ENCODE measurements at regions not wholly inside any gene's neighbourhood (a gene's known extent, or its start where the extent isn't known, plus 50 kb on each side); places are given as distances from the start of the nearest gene placed in this dataset.

GRCh38 chr7:15750727-15751126 is 64.2 kb upstream of the MEOX2 start:
- DNase-seq = no peak
- H3K9me3 ChIP-seq (ENCODE audit: severe bottlenecking) = no peaks in the 10 kb centered on the region
- H3K27me3 ChIP-seq (ENCODE audit: insufficient read depth, low read depth, severe bottlenecking) = no peaks in the 10 kb centered on the region
- H3K27ac ChIP-seq = no peak overlapping the region
- no peak for TF ChIP-seq CTCF (IDR thresholded peaks at IDR 0.05; ENCODE audit: low read depth, low read length)
- no peaks in the 10 kb centered on the region for H3K36me3 ChIP-seq
- H3K4me3 ChIP-seq (ENCODE audit: low read depth, low read length) = no peak overlapping the region

GRCh38 chr7:15749631-15750030 is 63.1 kb upstream of the MEOX2 start:
- H3K9me3 ChIP-seq (ENCODE audit: severe bottlenecking) = no peaks in the 10 kb centered on the region
- TF ChIP-seq CTCF (IDR thresholded peaks at IDR 0.05; ENCODE audit: low read depth, low read length) = no peak
- no peak overlapping the region for H3K4me3 ChIP-seq (ENCODE audit: low read depth, low read length)
- no peak for DNase-seq
- no peak overlapping the region for H3K27ac ChIP-seq
- H3K36me3 ChIP-seq = no peaks in the 10 kb centered on the region
- H3K27me3 ChIP-seq (ENCODE audit: insufficient read depth, low read depth, severe bottlenecking) = no peaks in the 10 kb centered on the region

- no peak overlapping the region for H3K4me3 ChIP-seq (ENCODE audit: low read depth, low read length)
- DNase-seq = no peak
- no peaks in the 10 kb centered on the region for H3K27me3 ChIP-seq (ENCODE audit: insufficient read depth, low read depth, severe bottlenecking)
- H3K36me3 ChIP-seq = no peaks in the 10 kb centered on the region
- no peak overlapping the region for H3K27ac ChIP-seq
- no peaks in the 10 kb centered on the region for H3K9me3 ChIP-seq (ENCODE audit: severe bottlenecking)
- no peak for TF ChIP-seq CTCF (IDR thresholded peaks at IDR 0.05; ENCODE audit: low read depth, low read length)
Observed at GRCh38 chr7:15747712-15748111, 61.2 kb upstream of the MEOX2 start.

GRCh38 chr7:15747301-15747700 is 60.8 kb upstream of the MEOX2 start:
- Histone ChIP-seq H3K9me3 (ENCODE audit: severe bottlenecking) (no peaks in the 10 kb centered on the region), H3K36me3 (no peaks in the 10 kb centered on the region), H3K27ac (no peak overlapping the region), H3K27me3 (ENCODE audit: insufficient read depth, low read depth, severe bottlenecking) (no peaks in the 10 kb centered on the region), H3K4me3 (ENCODE audit: low read depth, low read length) (no peak overlapping the region)
- DNase-seq = no peak
- TF ChIP-seq CTCF (IDR thresholded peaks at IDR 0.05; ENCODE audit: low read depth, low read length) = no peak

- no peak for TF ChIP-seq CTCF (IDR thresholded peaks at IDR 0.05; ENCODE audit: low read depth, low read length)
- Histone ChIP-seq H3K9me3 (ENCODE audit: severe bottlenecking) (no peaks in the 10 kb centered on the region), H3K36me3 (no peaks in the 10 kb centered on the region)
Observed at GRCh38 chr7:15743926-15744480, 57.5 kb upstream of the MEOX2 start.

GRCh38 chr7:15737601-15738000 is 51.1 kb upstream of the MEOX2 start:
- no peak for TF ChIP-seq CTCF (IDR thresholded peaks at IDR 0.05; ENCODE audit: low read depth, low read length)
- Histone ChIP-seq H3K9me3 (ENCODE audit: severe bottlenecking) (no peaks in the 10 kb centered on the region), H3K27ac (no peak overlapping the region), H3K27me3 (ENCODE audit: insufficient read depth, low read depth, severe bottlenecking) (no peaks in the 10 kb centered on the region), H3K36me3 (no peaks in the 10 kb centered on the region), H3K4me3 (ENCODE audit: low read depth, low read length) (no peak overlapping the region)
- no peak for DNase-seq

More at GRCh38 chr7:15743926-15744480, 57.5 kb upstream of the MEOX2 start:
- DNase-seq = no peak
- Histone ChIP-seq H3K27ac (no peak overlapping the region), H3K4me3 (ENCODE audit: low read depth, low read length) (no peak overlapping the region), H3K27me3 (ENCODE audit: insufficient read depth, low read depth, severe bottlenecking) (no peaks in the 10 kb centered on the region)

Data from WERI-Rb-1 (cell line).